Endothelial cell of umbilical vein (primary cell): ENCODE measurements at regions not wholly inside any gene's neighbourhood (a gene's known extent, or its start where the extent isn't known, plus 50 kb on each side); places are given as distances from the start of the nearest gene placed in this dataset.

Experiments
- BruUV-seq: library from RNA; stranded (reverse); fragments of 400-500 nt; replicated peaks from 2 replicates; lab custom pipeline; 2021; lab: Mats Ljungman, UMichigan
- CTCF ChIA-PET: fragments of 300-600, 350-600 bp; sonication (Branson Sonifier 250); formaldehyde crosslinking; loops from one replicate; lab custom pipeline; 2021; ENCODE audit warnings: antibody characterized with exemption, inconsistent platforms; lab: Charles Lee
- POLR2A ChIA-PET: fragments of 300-600, 350-600 bp; sonication (Branson Sonifier 250); formaldehyde crosslinking; loops from one replicate; lab custom pipeline; 2021; ENCODE audit warnings: antibody characterized with exemption, inconsistent platforms; lab: Charles Lee
- DNase-seq: peaks from one replicate; pipeline ENCODE4 v3.0.0-alpha.2; 2011; ENCODE audit warnings: low read depth, low spot score
- FAIRE-seq: peaks from 2 replicates; lab custom pipeline; 2011; peaks lifted over from hg19 to GRCh38; lab: Jason Lieb, UNC
- H2AFZ ChIP-seq: 2 replicates; pipeline ENCODE4 v1.6.0; 2012; ENCODE audit warnings: low read depth, low read length, control low read depth, inconsistent platforms
- H3K27ac ChIP-seq: 2 replicates; pipeline ENCODE4 v1.5.1; 2011; ENCODE audit warnings: low read depth, mild to moderate bottlenecking, control low read depth, low read length, moderate library complexity; ENCODE audit not compliant: insufficient read depth
- H3K27me3 ChIP-seq, 2 experiments: 2 replicates each; pipeline versions ENCODE4 v1.6.0 to v1.6.1; 2011; ENCODE audit warnings: low read length in 2 of 2, mixed read lengths in 1 of 2; ENCODE audit not compliant: control insufficient read depth in 2 of 2, insufficient read depth in 2 of 2
- H3K36me3 ChIP-seq, 2 experiments: 2 replicates in 1 of 2; 3 replicates in 1 of 2; pipeline ENCODE4 v1.5.1; 2011; ENCODE audit warnings: low read length in 2 of 2, mild to moderate bottlenecking in 1 of 2, moderate library complexity in 1 of 2; ENCODE audit not compliant: control insufficient read depth in 2 of 2, insufficient read depth in 2 of 2; ENCODE audit errors: extremely low read depth in 1 of 2
- H3K4me1 ChIP-seq: 3 replicates; pipeline ENCODE4 v1.5.1; 2011; ENCODE audit warnings: mild to moderate bottlenecking, low read length; ENCODE audit not compliant: control insufficient read depth, insufficient read depth; ENCODE audit errors: extremely low read depth
- H3K4me2 ChIP-seq: 2 replicates; pipeline ENCODE4 v1.6.1; 2011; ENCODE audit warnings: low read length, control low read depth, mixed read lengths; ENCODE audit not compliant: insufficient read depth
- H3K4me3 ChIP-seq, 3 experiments: fragments of 200-600 bp in 1 of 3; sonication (generic), shearing (Covaris generic) in 1 of 3; replicated peaks in 1 of 3; 2 replicates each; pipeline ENCODE4 v1.5.1; 2011 to 2016; ENCODE audit warnings: control low read depth in 3 of 3, low read length in 3 of 3, mild to moderate bottlenecking in 2 of 3, inconsistent platforms in 1 of 3, low read depth in 1 of 3, moderate library complexity in 1 of 3; ENCODE audit not compliant: insufficient read depth in 1 of 3
- H3K79me2 ChIP-seq: 2 replicates; pipeline ENCODE4 v1.6.0; 2012; ENCODE audit warnings: low read length, inconsistent platforms; ENCODE audit not compliant: control insufficient read depth, insufficient read depth
- H3K9ac ChIP-seq: replicated peaks from 2 replicates; pipeline ENCODE3; 2011; ENCODE audit warnings: low read length, control low read depth; ENCODE audit not compliant: insufficient read depth; ENCODE audit errors: extremely low read depth
- H3K9me1 ChIP-seq: replicated peaks from 3 replicates; pipeline ENCODE4 v1.6.0; 2011; ENCODE audit warnings: mild to moderate bottlenecking, low read length; ENCODE audit not compliant: control insufficient read depth, insufficient read depth; ENCODE audit errors: extremely low read depth
- H3K9me3 ChIP-seq: replicated peaks from 2 replicates; pipeline ENCODE4 v1.5.1; 2012; ENCODE audit warnings: low read length, inconsistent platforms; ENCODE audit not compliant: control insufficient read depth, insufficient read depth
- H4K20me1 ChIP-seq: replicated peaks from 2 replicates; pipeline ENCODE3; 2011; ENCODE audit warnings: mild to moderate bottlenecking, low read length; ENCODE audit not compliant: control insufficient read depth, insufficient read depth; ENCODE audit errors: extremely low read depth
- CTCF ChIP-seq, 2 donors: IDR thresholded peaks; 1 replicate in 1 of 2; 2 replicates in 1 of 2; pipeline ENCODE4 v1.5.1; 2011; ENCODE audit warnings: low read length in 2 of 2, mild to moderate bottlenecking in 2 of 2, moderate library complexity in 2 of 2, control low read depth in 1 of 2, inconsistent platforms in 1 of 2, low read depth in 1 of 2; ENCODE audit not compliant: insufficient read depth in 1 of 2; ENCODE audit errors: extremely low read depth in 1 of 2
- EZH2 ChIP-seq: IDR thresholded peaks from 2 replicates; pipeline ENCODE4 v1.6.1; 2012; ENCODE audit warnings: borderline replicate concordance, low read depth, mild to moderate bottlenecking, moderate library complexity, low read length, inconsistent platforms; ENCODE audit not compliant: severe bottlenecking
- FOS ChIP-seq: IDR thresholded peaks from 2 replicates; pipeline ENCODE4 v1.6.1; 2011; ENCODE audit warnings: mild to moderate bottlenecking, low read length, moderate library complexity, borderline replicate concordance; ENCODE audit not compliant: insufficient read depth
- GATA2 ChIP-seq: IDR thresholded peaks from 2 replicates; pipeline ENCODE4 v1.7.0; 2011; ENCODE audit warnings: low read depth, mild to moderate bottlenecking, moderate library complexity, mixed read lengths, low read length; ENCODE audit not compliant: insufficient read length, insufficient read depth
- JUN ChIP-seq: IDR thresholded peaks from 2 replicates; pipeline ENCODE4 v1.6.1; 2011; ENCODE audit warnings: borderline replicate concordance, low read depth; ENCODE audit not compliant: insufficient read length, insufficient read depth
- MAX ChIP-seq: IDR thresholded peaks from 2 replicates; pipeline ENCODE4 v1.6.1; 2011; ENCODE audit not compliant: insufficient read depth, insufficient read length
- MYC ChIP-seq: IDR thresholded peaks from one replicate; pipeline ENCODE4 v1.6.1; 2011; ENCODE audit warnings: mild to moderate bottlenecking, low read depth, low read length
- POLR2A ChIP-seq: IDR thresholded peaks from 2 replicates; pipeline ENCODE4 v1.6.1; 2012; ENCODE audit warnings: low read depth, mild to moderate bottlenecking, control low read depth, low read length
- POLR2AphosphoS5 ChIP-seq: IDR thresholded peaks from 2 replicates; pipeline ENCODE4 v1.6.1; 2012; ENCODE audit warnings: low read depth, mild to moderate bottlenecking, control low read depth, low read length, moderate library complexity; ENCODE audit not compliant: insufficient read depth
- dilution Hi-C: fragments of 300-500 bp; cut with MboI; formaldehyde crosslinking; loops from one replicate; pipeline ENCODE4 v1.15.0; 2019; ENCODE audit warnings: low sequenced_read_pairs; ENCODE audit not compliant: extremely low pct_ligation_motif_present
- intact Hi-C: fragments of 100-400 bp; cut with micrococcal nuclease; formaldehyde crosslinking; loops from one replicate; pipeline ENCODE4 v1.10.0; 2022

DNA sequence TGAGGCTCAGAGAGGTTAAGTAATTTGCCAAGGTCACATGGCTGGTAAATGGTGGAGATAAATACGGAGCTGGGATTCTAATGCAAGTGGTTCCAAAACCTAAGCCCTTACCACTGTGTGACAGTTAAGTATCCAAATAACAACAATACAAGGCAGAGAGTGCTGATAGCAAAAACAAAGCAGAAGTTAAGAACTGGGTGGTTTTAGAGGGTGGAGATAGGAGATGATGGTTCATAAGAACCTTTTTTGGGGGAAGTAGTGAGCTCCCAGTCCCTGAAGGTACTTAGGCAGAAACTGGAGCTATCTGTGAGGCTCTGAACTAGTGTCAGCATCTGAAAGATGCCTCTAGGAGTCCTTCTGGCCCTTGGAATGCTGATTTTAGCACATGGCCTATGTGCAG, 56.2 kb upstream of the UBE2L5 start:
- Histone ChIP-seq H3K4me1 (peaks cover 33% of the 10 kb centered on the region), H3K79me2 (no peaks in the 10 kb centered on the region), H4K20me1 (no peaks in the 10 kb centered on the region), H3K9ac (no peak overlapping the region), H2AFZ (peak overlapping the region; percentile 57), H3K9me1 (no peaks in the 10 kb centered on the region), H3K36me3 (no peaks in the 10 kb centered on the region), H3K27me3 (no peaks in the 10 kb centered on the region), H3K4me2 (no peak overlapping the region), H3K27ac (no peak overlapping the region), H3K4me3 (no peak overlapping the region), H3K9me3 (no peaks in the 10 kb centered on the region)
- ChIA-PET CTCF (interaction anchor here (0.9 to 2.1 kb wide), 4 partner anchors 11 to 233 kb away, joined by 3 to 7 read pairs (median 4); no protein-coding TSS in a partner anchor), POLR2A (no interaction called here)
- no TSS peak for BruUV-seq
- DNase-seq: no peak
- intact Hi-C loops: loop anchor here (10.0 kb wide), 1 partner anchor 679 kb away; no protein-coding TSS in a partner anchor
- no peak for TF ChIP-seq GATA2
- no peak for TF ChIP-seq POLR2AphosphoS5
- TF ChIP-seq JUN: no peak
- TF ChIP-seq FOS: no peak
- no peak for TF ChIP-seq CTCF (IDR thresholded peaks at IDR 0.05; ENCODE audit: extremely low read depth in 1 of 2, insufficient read depth in 1 of 2, low read depth in 1 of 2, low read length in 2 of 2)
- no peak for TF ChIP-seq POLR2A
- TF ChIP-seq MAX: no peak
- TF ChIP-seq MYC: no peak
- TF ChIP-seq EZH2: no peak
- dilution Hi-C loops: no loop called here
- FAIRE-seq: no peak
